ENCODE measurements at regions not wholly inside any gene's neighbourhood (a gene's known extent, or its start where the extent isn't known, plus 50 kb on each side); places are given as distances from the start of the nearest gene placed in this dataset.
"Not testable (repeated sequence)": the region's sequence is repeated elsewhere in the genome, so short reads cannot be mapped to it uniquely, and the experiment has no call there.

- TF ChIP-seq, protein P1, sequence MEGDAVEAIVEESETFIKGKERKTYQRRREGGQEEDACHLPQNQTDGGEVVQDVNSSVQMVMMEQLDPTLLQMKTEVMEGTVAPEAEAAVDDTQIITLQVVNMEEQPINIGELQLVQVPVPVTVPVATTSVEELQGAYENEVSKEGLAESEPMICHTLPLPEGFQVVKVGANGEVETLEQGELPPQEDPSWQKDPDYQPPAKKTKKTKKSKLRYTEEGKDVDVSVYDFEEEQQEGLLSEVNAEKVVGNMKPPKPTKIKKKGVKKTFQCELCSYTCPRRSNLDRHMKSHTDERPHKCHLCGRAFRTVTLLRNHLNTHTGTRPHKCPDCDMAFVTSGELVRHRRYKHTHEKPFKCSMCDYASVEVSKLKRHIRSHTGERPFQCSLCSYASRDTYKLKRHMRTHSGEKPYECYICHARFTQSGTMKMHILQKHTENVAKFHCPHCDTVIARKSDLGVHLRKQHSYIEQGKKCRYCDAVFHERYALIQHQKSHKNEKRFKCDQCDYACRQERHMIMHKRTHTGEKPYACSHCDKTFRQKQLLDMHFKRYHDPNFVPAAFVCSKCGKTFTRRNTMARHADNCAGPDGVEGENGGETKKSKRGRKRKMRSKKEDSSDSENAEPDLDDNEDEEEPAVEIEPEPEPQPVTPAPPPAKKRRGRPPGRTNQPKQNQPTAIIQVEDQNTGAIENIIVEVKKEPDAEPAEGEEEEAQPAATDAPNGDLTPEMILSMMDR (conservative IDR thresholded peaks at IDR 0.05; ENCODE audit: low read length) = no peak
- no peak overlapping the region for H3K4me3 ChIP-seq (ENCODE audit: low read length)
- no peak for DNase-seq (ENCODE audit: low read depth)
Measured at GRCh38 chr1:8152731-8153702, 126.9 kb upstream of the ERRFI1 start.

- TF ChIP-seq, protein P1 (conservative IDR thresholded peaks at IDR 0.05; ENCODE audit: low read length) = no peak
- no peak overlapping the region for H3K4me3 ChIP-seq (ENCODE audit: low read length)
- DNase-seq (ENCODE audit: low read depth) = no peak
Measured at GRCh38 chr1:8151647-8152046, 125.5 kb upstream of the ERRFI1 start.

- H3K4me3 ChIP-seq (ENCODE audit: low read length); DNase-seq (ENCODE audit: low read depth): not testable (repeated sequence)
Measured at GRCh38 chr1:8149756-8150155, 123.6 kb upstream of the ERRFI1 start.

GRCh38 chr1:8147956-8148355 lies 121.8 kb upstream of the ERRFI1 start:
- DNase-seq (ENCODE audit: low read depth) = no peak
- TF ChIP-seq, protein P1 (conservative IDR thresholded peaks at IDR 0.05; ENCODE audit: low read length) = no peak
- H3K4me3 ChIP-seq (ENCODE audit: low read length) = no peak overlapping the region

DNA sequence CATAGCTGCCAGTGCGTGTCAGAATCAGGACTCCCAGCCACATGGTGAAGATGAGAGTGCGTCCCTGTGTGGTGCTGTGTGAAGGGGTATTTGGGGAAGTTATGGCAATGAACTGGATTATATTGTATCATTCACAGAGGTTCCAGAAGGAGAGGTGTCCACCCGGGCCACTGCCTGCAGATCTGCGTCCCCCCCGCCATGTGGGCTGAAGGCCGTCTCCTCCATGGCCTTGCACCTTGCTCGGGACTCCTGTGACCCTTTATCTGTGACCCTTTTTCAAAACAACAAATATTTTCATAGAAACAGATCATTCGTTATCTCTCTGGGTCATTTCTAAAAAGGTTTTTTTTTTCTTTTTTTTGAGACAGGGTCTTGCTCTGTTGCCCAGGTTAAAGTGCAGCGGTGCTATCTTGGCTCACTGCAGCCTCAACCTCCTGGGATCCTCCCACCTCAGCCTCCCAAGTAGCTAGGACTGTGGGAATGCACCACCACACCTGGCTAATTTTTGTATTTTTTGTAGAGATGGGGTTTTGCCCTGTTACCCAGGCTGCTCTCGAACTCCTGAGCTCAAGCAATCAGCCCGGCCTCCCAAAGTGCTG lies 120.2 kb upstream of the ERRFI1 start:
- H3K4me3 ChIP-seq (ENCODE audit: low read length) = no peak overlapping the region
- DNase-seq (ENCODE audit: low read depth) = no peak
- TF ChIP-seq, protein P1 (conservative IDR thresholded peaks at IDR 0.05; ENCODE audit: low read length) = no peak

- no peak overlapping the region for H3K4me3 ChIP-seq (ENCODE audit: low read length)
- DNase-seq (ENCODE audit: low read depth) = no peak
- TF ChIP-seq, protein P1 (conservative IDR thresholded peaks at IDR 0.05; ENCODE audit: low read length) = no peak
Measured at GRCh38 chr1:8145545-8146202, 119.6 kb upstream of the ERRFI1 start.

DNA sequence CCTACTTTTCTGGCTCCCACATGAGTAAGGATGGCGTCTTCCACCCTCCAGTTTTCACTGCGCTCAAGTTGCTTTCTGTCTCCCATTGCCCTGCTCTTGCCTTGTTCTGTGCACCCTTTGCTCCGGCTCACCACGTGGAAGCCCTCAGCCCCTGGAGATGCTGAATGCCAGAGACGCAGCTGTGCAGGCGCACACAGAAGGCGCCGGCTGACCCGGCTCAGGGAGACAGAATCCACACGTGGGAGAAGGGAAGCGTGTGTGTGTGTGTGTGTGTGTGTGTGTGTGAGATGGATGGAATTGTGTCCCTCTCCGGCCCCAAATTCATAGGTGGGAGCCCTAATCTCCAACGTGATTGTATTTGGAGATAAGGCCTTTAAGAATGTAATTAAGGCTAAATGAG lies 118.2 kb upstream of the ERRFI1 start:
- DNase-seq (ENCODE audit: low read depth) = no peak
- TF ChIP-seq, protein P1 (conservative IDR thresholded peaks at IDR 0.05; ENCODE audit: low read length) = no peak
- no peak overlapping the region for H3K4me3 ChIP-seq (ENCODE audit: low read length)

Data from AG10803 (cell line).